Esophagus squamous epithelium (tissue), 4 donors: ENCODE measurements at regions not wholly inside any gene's neighbourhood (a gene's known extent, or its start where the extent isn't known, plus 50 kb on each side); places are given as distances from the start of the nearest gene placed in this dataset.

ENCODE experiments used
- CTCF ChIP-seq, 6 experiments: fragments of 450-650 bp in 4 of 6; fragments of 200-600 bp in 2 of 6; sonication (generic) in 2 of 6; IDR thresholded peaks; one replicate each; pipeline ENCODE4 v1.5.1; 2016 to 2019; ENCODE audit warnings: antibody characterized with exemption in 6 of 6, mild to moderate bottlenecking in 4 of 6, moderate library complexity in 4 of 6
- POLR2A ChIP-seq, 4 donors: fragments of 450-650 bp; IDR thresholded peaks; one replicate each; pipeline ENCODE4 v1.6.1; 2017; ENCODE audit warnings: antibody characterized with exemption in 4 of 4, mild to moderate bottlenecking in 4 of 4, moderate library complexity in 3 of 4

- TF ChIP-seq CTCF (IDR thresholded peaks at IDR 0.05): no peak
- no peak for TF ChIP-seq POLR2A (IDR thresholded peaks at IDR 0.05)
Observed at GRCh38 chr6:9612489-9612888, 802.4 kb downstream of the TFAP2A start.
